Cardiac muscle cell (in vitro differentiated cells and primary cell): ENCODE measurements at regions not wholly inside any gene's neighbourhood (a gene's known extent, or its start where the extent isn't known, plus 50 kb on each side); places are given as distances from the start of the nearest gene placed in this dataset.

ENCODE experiments used
- DNase-seq, 2 donors: peaks; one replicate each; pipeline versions ENCODE4 v3.0.0 to v3.0.0-alpha.2; 2010 to 2017; ENCODE audit warnings: low read depth in 1 of 2, low spot score in 1 of 2
- H3K27ac ChIP-seq: fragments of 200-600 bp; sonication (generic); 2 replicates; pipeline ENCODE4 v1.5.1; 2016
- H3K27me3 ChIP-seq: fragments of 200-600 bp; sonication (generic); 2 replicates; pipeline ENCODE4 v1.6.0; 2016; ENCODE audit warnings: control low read depth
- H3K36me3 ChIP-seq: fragments of 200-600 bp; sonication (generic); 2 replicates; pipeline ENCODE4 v1.5.1; 2016; ENCODE audit warnings: control low read depth
- H3K4me1 ChIP-seq: fragments of 200-600 bp; sonication (generic); 2 replicates; pipeline ENCODE4 v1.8.1; 2017; ENCODE audit warnings: low read depth, mild to moderate bottlenecking, mixed run types
- H3K4me3 ChIP-seq: fragments of 200-600 bp; sonication (generic); 2 replicates; pipeline ENCODE4 v1.5.1; 2016; ENCODE audit warnings: mild to moderate bottlenecking
- H3K9me3 ChIP-seq: fragments of 200-600 bp; sonication (generic); 2 replicates; pipeline ENCODE4 v1.5.1; 2017; ENCODE audit warnings: low read depth, mild to moderate bottlenecking, control low read depth
- TF ChIP-seq, protein P1 (sequence below): IDR thresholded peaks from 2 replicates; pipeline ENCODE4 v1.5.1; 2012; ENCODE audit warnings: low read depth, mild to moderate bottlenecking, low read length

GRCh38 chr5:112063191-112063590 lies 306.2 kb upstream of the NREP start:
- TF ChIP-seq, protein P1, sequence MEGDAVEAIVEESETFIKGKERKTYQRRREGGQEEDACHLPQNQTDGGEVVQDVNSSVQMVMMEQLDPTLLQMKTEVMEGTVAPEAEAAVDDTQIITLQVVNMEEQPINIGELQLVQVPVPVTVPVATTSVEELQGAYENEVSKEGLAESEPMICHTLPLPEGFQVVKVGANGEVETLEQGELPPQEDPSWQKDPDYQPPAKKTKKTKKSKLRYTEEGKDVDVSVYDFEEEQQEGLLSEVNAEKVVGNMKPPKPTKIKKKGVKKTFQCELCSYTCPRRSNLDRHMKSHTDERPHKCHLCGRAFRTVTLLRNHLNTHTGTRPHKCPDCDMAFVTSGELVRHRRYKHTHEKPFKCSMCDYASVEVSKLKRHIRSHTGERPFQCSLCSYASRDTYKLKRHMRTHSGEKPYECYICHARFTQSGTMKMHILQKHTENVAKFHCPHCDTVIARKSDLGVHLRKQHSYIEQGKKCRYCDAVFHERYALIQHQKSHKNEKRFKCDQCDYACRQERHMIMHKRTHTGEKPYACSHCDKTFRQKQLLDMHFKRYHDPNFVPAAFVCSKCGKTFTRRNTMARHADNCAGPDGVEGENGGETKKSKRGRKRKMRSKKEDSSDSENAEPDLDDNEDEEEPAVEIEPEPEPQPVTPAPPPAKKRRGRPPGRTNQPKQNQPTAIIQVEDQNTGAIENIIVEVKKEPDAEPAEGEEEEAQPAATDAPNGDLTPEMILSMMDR = no peak
- H3K27ac ChIP-seq = no peak overlapping the region
- no peak overlapping the region for H3K4me3 ChIP-seq
- no peaks in the 10 kb centered on the region for H3K36me3 ChIP-seq
- H3K4me1 ChIP-seq = peaks cover 4% of the 10 kb centered on the region
- H3K27me3 ChIP-seq = no peaks in the 10 kb centered on the region
- no peak for DNase-seq
- no peaks in the 10 kb centered on the region for H3K9me3 ChIP-seq

DNA sequence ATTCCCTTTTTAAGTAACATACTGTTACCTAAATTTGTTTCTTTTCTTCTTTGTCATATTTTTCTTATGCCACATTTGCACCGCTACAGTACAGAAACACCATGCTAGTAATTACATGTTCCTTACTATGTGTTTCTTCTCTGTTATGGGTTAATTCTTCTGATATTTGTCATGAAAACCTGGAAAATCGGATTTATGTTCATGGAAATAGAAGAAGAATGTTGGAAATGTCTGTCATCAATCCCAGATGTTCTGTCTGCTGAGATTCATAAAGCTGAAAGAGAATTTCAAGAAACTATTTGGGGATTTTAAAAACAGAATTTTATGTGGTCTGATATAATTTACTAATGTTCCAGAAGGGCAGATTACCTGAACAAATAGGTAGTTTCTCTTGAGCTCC lies 305.2 kb upstream of the NREP start:
- H3K36me3 ChIP-seq = no peaks in the 10 kb centered on the region
- no peaks in the 10 kb centered on the region for H3K27me3 ChIP-seq
- TF ChIP-seq, protein P1 = no peak
- no peak overlapping the region for H3K27ac ChIP-seq
- H3K4me1 ChIP-seq = peaks cover 4% of the 10 kb centered on the region
- DNase-seq = no peak
- no peak overlapping the region for H3K4me3 ChIP-seq
- no peaks in the 10 kb centered on the region for H3K9me3 ChIP-seq

DNA sequence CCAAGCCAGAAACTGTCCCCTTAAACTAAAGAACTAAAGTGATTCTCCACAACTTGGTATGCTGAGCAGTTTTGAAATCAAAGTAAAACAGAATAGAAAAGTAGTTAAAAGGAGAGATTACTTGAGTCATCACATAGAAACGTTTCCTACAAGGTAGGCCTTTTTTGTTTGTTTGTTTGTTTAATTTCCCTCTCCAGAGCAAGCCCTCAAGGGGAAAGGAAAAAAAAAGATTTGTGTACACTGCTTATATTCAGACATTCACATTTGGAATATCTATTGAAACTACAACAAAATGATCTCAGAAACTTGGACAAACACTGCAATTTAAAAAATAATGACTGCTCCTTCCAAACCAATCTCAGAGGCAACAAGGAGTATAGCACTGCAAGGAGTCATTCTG lies 304.7 kb upstream of the NREP start:
- Histone ChIP-seq H3K27ac (no peak overlapping the region), H3K27me3 (no peaks in the 10 kb centered on the region), H3K36me3 (no peaks in the 10 kb centered on the region), H3K4me1 (peaks cover 4% of the 10 kb centered on the region), H3K4me3 (no peak overlapping the region), H3K9me3 (no peaks in the 10 kb centered on the region)
- DNase-seq = no peak
- TF ChIP-seq, protein P1 = no peak

DNA sequence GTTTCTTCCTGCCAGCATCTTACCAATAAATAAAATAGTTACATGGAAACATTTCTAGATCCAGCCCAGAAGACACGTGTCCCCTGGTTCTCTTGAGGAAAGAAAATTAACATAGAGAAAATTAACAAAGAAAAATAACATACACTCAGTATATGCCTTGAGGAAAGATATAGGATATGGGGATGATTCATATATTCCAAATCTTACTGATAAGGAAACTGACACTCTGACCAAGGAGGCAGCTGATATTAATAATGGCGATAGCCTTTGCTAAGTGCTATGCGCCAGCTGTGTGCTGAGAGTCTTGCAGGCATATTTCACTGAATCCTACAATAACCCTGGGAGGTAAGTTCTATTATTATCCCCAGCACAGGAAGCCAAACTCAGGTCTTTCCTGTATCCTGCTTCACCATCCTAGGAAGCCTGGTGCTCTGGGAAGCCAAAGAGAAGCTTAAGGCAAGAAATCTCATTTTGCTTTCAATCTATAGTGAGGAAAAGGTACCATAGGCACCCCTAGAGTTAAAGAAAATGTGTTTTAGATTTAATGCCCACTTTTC lies 302.7 kb upstream of the NREP start:
- TF ChIP-seq, protein P1 = no peak
- Histone ChIP-seq H3K36me3 (no peaks in the 10 kb centered on the region), H3K4me3 (no peak overlapping the region), H3K27ac (no peak overlapping the region), H3K27me3 (no peaks in the 10 kb centered on the region), H3K4me1 (peaks cover 4% of the 10 kb centered on the region), H3K9me3 (no peaks in the 10 kb centered on the region)
- DNase-seq = peak in 1 of 2 donors; percentile 17

DNA sequence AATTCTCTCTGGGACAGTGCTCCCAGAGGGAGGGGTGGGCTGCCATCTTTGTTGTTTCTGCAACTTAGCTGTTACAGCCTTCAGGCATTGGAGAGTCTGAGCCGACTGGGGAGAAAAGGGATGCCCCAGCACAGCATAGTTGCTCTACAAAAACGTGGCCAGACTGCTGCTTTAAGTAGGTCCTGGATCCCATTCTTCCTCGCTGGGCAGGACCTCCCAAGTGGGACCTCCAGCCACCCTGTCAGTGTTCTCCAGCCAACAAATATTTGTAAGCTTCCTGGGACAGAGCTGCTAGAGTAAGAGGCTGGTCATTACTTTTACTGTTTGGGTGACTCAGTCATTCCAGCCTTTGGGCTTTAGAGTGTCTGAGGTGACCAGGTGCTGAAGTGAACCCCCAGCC lies 292.7 kb upstream of the NREP start:
- Histone ChIP-seq H3K9me3 (no peaks in the 10 kb centered on the region), H3K36me3 (no peaks in the 10 kb centered on the region), H3K4me3 (no peak overlapping the region)

More for the DNA sequence above, 292.7 kb upstream of the NREP start:
- no peaks in the 10 kb centered on the region for H3K27me3 ChIP-seq
- TF ChIP-seq, protein P1 = no peak
- H3K4me1 ChIP-seq = no peaks in the 10 kb centered on the region
- DNase-seq = no peak
- no peak overlapping the region for H3K27ac ChIP-seq
